ENCODE measurements at regions not wholly inside any gene's neighbourhood (a gene's known extent, or its start where the extent isn't known, plus 50 kb on each side); places are given as distances from the start of the nearest gene placed in this dataset.

DNA sequence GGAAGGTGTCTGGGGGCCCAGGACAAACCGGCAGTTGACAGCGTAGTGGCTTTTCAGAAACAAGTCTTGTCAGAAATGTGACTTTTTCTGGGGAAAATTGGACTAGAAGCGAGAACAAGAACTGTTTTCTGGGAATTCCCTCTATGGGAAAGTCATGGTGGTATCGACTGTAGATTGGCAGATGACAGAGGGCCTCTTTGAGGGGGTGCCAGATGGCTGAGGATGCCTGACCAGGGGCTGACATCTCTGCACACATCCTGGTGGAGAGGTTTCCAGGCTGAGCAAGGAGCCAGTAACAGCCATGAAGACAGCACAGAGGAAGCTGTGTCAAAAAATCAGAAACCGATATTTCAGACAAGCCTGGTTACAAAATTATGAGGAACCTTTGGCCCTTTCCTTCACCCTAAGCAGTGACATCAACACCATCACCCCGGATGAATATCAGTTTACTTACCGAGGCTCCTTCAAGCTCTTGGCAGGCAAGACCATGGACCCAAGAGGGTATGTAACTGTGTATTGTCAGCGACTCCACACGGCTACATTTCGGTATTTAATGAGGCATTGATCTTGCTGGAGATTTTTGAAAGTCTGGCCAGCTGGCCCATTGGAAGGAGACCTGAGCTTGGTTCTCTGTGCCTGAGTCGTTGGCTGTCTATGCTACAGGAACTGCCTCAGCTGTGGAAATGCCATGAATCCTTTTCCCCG lies 1525.3 kb upstream of the TMEM132C start:
- Histone ChIP-seq H3K36me3 (ENCODE audit: insufficient read depth, low read length) (no peaks in the 10 kb centered on the region), H3F3A (ENCODE audit: insufficient read depth, low read length, poor library complexity, severe bottlenecking) (no peaks in the 10 kb centered on the region), H4K20me1 (ENCODE audit: insufficient read depth) (no peaks in the 10 kb centered on the region), H2AFZ (ENCODE audit: low read depth, low read length) (no peak overlapping the region), H3K9me2 (ENCODE audit: insufficient read depth, low read length) (no peaks in the 10 kb centered on the region), H3K4me2 (ENCODE audit: low read length) (no peak overlapping the region), H3K9me3 (ENCODE audit: low read length) (no peaks in the 10 kb centered on the region), H3K4me3 (ENCODE audit: low read length) (no peak overlapping the region), H3K9ac (ENCODE audit: low read length) (no peak overlapping the region), H3K27me3 (ENCODE audit: insufficient read depth, low read depth, low read length) (no peaks in the 10 kb centered on the region), H3K27ac (ENCODE audit: low read length) (no peak overlapping the region), H3K79me2 (replicated peaks; ENCODE audit: insufficient read depth, low read length) (no peaks in the 10 kb centered on the region)
- TF ChIP-seq, protein P1, sequence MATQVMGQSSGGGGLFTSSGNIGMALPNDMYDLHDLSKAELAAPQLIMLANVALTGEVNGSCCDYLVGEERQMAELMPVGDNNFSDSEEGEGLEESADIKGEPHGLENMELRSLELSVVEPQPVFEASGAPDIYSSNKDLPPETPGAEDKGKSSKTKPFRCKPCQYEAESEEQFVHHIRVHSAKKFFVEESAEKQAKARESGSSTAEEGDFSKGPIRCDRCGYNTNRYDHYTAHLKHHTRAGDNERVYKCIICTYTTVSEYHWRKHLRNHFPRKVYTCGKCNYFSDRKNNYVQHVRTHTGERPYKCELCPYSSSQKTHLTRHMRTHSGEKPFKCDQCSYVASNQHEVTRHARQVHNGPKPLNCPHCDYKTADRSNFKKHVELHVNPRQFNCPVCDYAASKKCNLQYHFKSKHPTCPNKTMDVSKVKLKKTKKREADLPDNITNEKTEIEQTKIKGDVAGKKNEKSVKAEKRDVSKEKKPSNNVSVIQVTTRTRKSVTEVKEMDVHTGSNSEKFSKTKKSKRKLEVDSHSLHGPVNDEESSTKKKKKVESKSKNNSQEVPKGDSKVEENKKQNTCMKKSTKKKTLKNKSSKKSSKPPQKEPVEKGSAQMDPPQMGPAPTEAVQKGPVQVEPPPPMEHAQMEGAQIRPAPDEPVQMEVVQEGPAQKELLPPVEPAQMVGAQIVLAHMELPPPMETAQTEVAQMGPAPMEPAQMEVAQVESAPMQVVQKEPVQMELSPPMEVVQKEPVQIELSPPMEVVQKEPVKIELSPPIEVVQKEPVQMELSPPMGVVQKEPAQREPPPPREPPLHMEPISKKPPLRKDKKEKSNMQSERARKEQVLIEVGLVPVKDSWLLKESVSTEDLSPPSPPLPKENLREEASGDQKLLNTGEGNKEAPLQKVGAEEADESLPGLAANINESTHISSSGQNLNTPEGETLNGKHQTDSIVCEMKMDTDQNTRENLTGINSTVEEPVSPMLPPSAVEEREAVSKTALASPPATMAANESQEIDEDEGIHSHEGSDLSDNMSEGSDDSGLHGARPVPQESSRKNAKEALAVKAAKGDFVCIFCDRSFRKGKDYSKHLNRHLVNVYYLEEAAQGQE (IDR thresholded peaks at IDR 0.05; ENCODE audit: borderline replicate concordance): no peak
- TF ChIP-seq, protein P2, sequence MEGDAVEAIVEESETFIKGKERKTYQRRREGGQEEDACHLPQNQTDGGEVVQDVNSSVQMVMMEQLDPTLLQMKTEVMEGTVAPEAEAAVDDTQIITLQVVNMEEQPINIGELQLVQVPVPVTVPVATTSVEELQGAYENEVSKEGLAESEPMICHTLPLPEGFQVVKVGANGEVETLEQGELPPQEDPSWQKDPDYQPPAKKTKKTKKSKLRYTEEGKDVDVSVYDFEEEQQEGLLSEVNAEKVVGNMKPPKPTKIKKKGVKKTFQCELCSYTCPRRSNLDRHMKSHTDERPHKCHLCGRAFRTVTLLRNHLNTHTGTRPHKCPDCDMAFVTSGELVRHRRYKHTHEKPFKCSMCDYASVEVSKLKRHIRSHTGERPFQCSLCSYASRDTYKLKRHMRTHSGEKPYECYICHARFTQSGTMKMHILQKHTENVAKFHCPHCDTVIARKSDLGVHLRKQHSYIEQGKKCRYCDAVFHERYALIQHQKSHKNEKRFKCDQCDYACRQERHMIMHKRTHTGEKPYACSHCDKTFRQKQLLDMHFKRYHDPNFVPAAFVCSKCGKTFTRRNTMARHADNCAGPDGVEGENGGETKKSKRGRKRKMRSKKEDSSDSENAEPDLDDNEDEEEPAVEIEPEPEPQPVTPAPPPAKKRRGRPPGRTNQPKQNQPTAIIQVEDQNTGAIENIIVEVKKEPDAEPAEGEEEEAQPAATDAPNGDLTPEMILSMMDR (IDR thresholded peaks at IDR 0.05; ENCODE audit: poor library complexity, severe bottlenecking): no peak
- TF ChIP-seq MXI1 (conservative IDR thresholded peaks at IDR 0.05; ENCODE audit: poor library complexity, severe bottlenecking) (no peak), TAF1 (IDR thresholded peaks at IDR 0.05; ENCODE audit: low read depth) (no peak), RAD21 (conservative IDR thresholded peaks at IDR 0.05) (no peak), EZH2 (IDR thresholded peaks at IDR 0.05; ENCODE audit: borderline replicate concordance, insufficient read depth, low read length, poor library complexity, severe bottlenecking) (no peak), EP300 (conservative IDR thresholded peaks at IDR 0.05; ENCODE audit: poor library complexity, severe bottlenecking) (no peak), SMC3 (conservative IDR thresholded peaks at IDR 0.05; ENCODE audit: poor library complexity) (no peak), POLR2AphosphoS5 (IDR thresholded peaks at IDR 0.05) (no peak)

DNA sequence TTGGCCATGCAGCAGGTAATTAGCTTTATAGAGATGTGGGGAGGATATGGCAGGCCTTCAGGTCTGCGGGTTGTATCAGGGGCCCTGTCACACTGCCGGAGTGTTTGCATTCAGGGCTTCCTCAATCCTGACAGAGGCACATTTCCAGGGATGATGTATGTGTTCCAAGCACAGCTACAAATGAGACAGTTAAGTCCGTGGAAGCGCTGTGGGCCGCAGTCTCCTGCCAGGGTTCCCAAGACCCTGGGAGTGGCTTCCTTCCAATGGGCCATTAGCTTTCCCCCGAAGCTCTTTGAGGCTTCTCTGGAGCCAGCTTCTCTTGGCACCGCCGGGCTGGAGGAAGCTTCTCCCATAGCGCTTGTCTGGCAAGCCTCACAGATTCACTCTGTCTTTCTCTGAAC lies 1524.7 kb upstream of the TMEM132C start:
- H2AFZ ChIP-seq (ENCODE audit: low read depth, low read length): no peak overlapping the region
- H3K36me3 ChIP-seq (ENCODE audit: insufficient read depth, low read length): no peaks in the 10 kb centered on the region
- no peaks in the 10 kb centered on the region for H3K9me2 ChIP-seq (ENCODE audit: insufficient read depth, low read length)
- H3K79me2 ChIP-seq (replicated peaks; ENCODE audit: insufficient read depth, low read length): no peaks in the 10 kb centered on the region
- H3F3A ChIP-seq (ENCODE audit: insufficient read depth, low read length, poor library complexity, severe bottlenecking): no peaks in the 10 kb centered on the region
- H3K27ac ChIP-seq (ENCODE audit: low read length): no peak overlapping the region
- no peak overlapping the region for H3K4me3 ChIP-seq (ENCODE audit: low read length)
- no peaks in the 10 kb centered on the region for H3K27me3 ChIP-seq (ENCODE audit: insufficient read depth, low read depth, low read length)
- no peak overlapping the region for H3K4me2 ChIP-seq (ENCODE audit: low read length)
- H4K20me1 ChIP-seq (ENCODE audit: insufficient read depth): no peaks in the 10 kb centered on the region
- H3K9ac ChIP-seq (ENCODE audit: low read length): no peak overlapping the region
- TF ChIP-seq EP300 (conservative IDR thresholded peaks at IDR 0.05; ENCODE audit: poor library complexity, severe bottlenecking): no peak
- no peak for TF ChIP-seq POLR2AphosphoS5 (IDR thresholded peaks at IDR 0.05)
- TF ChIP-seq TAF1 (IDR thresholded peaks at IDR 0.05; ENCODE audit: low read depth): no peak
- TF ChIP-seq, protein P2 (IDR thresholded peaks at IDR 0.05; ENCODE audit: poor library complexity, severe bottlenecking): no peak
- TF ChIP-seq EZH2 (IDR thresholded peaks at IDR 0.05; ENCODE audit: borderline replicate concordance, insufficient read depth, low read length, poor library complexity, severe bottlenecking): no peak
- no peak for TF ChIP-seq MXI1 (conservative IDR thresholded peaks at IDR 0.05; ENCODE audit: poor library complexity, severe bottlenecking)
- no peak for TF ChIP-seq RAD21 (conservative IDR thresholded peaks at IDR 0.05)
- TF ChIP-seq, protein P1 (IDR thresholded peaks at IDR 0.05; ENCODE audit: borderline replicate concordance): no peak
- no peaks in the 10 kb centered on the region for H3K9me3 ChIP-seq (ENCODE audit: low read length)
